HG03135 (cell line): ENCODE measurements at regions not wholly inside any gene's neighbourhood (a gene's known extent, or its start where the extent isn't known, plus 50 kb on each side); places are given as distances from the start of the nearest gene placed in this dataset.
"Not testable (repeated sequence)": the region's sequence is repeated elsewhere in the genome, so short reads cannot be mapped to it uniquely, and the experiment has no call there.

Source experiments
- ATAC-seq: cut with Tn5 transposase; IDR thresholded peaks from one replicate; pipeline ENCODE4 v1.9.1; 2021; ENCODE audit warnings: mild to moderate bottlenecking, moderate library complexity; ENCODE audit not compliant: unreplicated experiment

GRCh38 chr3:75237477-75237876 lies 426.7 kb upstream of the FRG2C start:
- no peak for ATAC-seq

- not testable (repeated sequence) for ATAC-seq
Observed at GRCh38 chr3:75241226-75241962, 422.7 kb upstream of the FRG2C start.

DNA sequence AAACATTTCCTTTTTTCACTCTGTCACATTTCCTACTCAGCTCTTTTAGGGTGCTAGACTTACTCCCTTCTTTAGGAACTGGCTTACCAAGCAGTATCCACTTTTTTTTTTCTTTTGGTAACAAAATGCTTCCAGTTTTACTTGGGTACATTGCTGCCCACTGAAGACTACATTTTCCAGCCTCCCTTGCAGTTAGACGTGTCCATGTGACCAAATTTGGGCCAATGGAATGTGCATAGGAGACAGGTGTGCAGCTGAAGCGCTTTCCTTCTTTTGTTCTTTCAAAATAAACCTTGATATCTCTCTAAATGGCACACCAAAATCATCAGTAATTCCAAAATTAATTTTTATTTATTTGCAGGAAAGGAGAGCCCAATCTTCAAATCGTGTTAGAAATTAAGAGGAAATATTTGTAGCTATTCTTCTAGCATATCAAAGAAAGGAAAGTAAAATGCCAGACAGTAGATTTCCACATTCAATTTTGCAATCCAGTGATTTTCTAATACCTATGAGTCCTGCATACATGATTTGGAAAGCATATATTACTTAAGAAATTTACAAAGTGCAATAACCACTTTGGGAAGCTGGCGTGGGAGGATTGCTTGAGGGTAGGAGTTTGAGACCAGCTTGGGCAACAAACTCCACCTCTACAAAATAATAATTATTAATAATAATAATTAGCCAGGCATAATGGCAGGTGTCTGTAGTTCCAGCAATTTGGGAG lies 422.0 kb upstream of the FRG2C start:
- ATAC-seq: no peak

DNA sequence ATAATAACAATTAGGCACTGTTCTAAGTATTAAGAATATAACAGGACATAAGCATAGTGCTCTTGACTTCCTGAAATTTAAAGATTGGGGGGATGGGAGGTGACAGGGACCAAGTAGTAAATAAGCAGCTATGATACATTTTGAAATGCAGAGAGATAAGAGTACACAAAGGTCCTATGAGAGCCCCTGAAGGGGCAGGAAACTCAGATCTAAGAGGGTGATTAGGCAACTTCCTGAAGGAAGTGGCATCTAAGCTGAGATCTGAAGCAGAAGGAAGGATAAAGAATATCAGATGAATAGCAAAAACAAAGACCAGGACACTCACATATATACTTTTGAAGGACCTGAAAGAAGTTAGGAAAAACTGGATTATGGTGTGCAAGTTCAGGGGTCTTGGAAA lies 415.2 kb upstream of the FRG2C start:
- ATAC-seq: no peak

DNA sequence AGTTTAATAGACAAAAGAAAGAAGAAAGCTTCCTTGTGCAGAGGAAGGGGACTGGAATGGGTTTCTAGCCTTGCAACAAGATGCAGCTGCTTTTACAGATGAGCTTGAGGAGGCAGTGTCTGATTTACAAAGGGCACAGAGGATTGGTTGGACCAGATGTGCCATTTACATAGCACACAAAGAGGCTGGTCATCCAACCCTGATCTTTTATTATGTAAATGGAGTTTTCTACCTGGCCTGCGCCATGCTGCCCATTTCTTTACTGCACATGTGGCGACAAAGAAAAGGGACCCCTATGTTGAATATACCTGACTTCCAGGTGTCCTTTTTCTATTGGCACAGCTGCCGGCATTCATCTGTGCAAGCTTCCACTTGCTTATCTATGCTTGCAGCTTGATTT lies 409.4 kb upstream of the FRG2C start:
- ATAC-seq: no peak

GRCh38 chr3:75258825-75259683 lies 405.1 kb upstream of the FRG2C start:
- not testable (repeated sequence) for ATAC-seq

DNA sequence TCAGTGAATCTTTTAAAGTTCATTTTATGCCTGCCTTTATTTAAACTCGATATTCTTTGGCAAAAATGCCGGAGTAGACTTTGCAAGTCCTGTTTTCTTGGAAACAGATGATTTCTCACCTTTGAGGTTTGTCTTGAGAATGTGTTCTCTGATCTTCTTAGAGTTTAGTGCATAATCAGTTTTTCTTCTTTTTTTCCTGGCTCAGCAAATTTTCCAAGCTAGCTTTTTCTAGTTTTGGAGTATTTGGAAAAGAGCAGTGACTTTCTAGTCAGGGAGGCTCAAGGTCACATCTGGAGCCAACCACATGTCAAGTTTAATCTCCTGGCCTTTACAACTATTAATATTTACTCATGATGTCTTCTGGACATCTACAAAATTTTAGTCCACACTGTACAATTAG lies 403.2 kb upstream of the FRG2C start:
- not testable (repeated sequence) for ATAC-seq

DNA sequence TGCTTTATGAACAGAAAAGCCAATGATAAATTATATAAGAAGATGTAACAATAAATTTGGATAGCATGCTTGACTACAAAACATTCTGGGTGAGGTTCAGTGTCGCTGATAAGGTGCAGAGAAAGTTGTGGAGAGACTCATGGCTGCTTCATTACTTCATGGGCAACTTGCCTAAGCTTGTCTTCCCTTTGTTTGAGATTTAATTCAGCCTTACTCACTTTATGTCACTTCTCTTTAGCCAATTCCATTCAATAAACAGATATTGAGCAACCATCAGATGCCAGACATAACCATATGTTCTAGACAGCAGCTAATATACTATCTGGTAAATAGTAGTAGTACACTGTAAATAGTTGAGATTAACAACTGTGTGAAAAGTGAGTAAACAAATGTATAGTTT lies 401.5 kb upstream of the FRG2C start:
- no peak for ATAC-seq

DNA sequence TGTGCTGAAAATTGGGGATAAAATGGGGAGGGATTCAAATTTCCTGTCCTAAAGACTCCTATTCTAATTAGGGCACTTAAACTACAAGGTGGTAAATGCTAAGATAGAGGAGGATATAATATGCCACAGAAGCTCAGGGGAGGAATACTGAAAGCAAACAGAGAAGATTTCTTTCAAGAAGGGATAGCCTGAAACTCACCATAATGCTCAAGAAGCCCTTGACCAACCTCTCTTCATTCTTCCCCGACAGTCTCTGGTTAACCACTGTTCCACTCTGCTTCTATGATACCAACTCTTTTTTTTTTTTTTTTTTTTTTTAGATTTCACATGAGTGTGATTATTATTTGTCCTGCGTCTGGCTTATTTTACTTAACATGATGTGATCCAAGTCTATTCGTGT lies 398.2 kb upstream of the FRG2C start:
- no peak for ATAC-seq

DNA sequence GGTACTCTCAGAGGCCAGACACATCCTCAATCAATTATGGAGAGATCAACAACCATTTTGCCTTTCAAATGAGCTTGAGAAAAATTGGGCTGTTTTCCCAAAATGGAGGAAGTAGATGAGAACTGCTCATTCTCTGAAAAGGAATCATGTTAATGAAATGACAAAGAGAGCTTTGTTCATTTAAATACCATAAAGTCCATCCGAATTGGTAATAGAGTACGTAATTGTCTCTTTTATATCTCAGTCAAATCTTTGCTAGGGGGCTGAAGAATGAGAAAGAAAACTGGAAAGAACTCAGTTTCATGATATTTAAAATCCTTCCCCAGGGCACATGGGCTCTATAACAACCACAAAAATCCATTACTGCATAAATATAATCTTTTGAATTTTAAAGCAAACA lies 395.6 kb upstream of the FRG2C start:
- not testable (repeated sequence) for ATAC-seq

- not testable (repeated sequence) for ATAC-seq
Observed at GRCh38 chr3:75272237-75272636, 391.9 kb upstream of the FRG2C start.

DNA sequence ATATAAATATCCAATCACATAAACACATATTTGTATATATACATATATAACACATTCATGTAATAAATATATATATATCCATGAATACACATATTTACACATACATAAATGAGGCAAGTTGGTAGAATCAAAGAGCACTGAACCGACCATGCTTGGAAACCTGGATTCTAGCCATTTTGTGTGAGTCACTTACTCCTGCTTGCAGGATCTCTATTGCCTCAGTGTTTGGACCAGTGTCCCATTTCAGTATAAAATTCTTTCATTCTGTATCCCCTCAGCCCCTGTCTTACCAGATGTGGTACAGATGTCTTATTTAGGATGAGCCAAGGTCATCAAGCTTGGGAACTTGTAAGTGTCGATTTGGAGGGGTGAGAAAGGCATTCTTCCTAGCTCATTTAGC lies 391.4 kb upstream of the FRG2C start:
- ATAC-seq: no peak

GRCh38 chr3:75285531-75286148 lies 378.5 kb upstream of the FRG2C start:
- not testable (repeated sequence) for ATAC-seq

DNA sequence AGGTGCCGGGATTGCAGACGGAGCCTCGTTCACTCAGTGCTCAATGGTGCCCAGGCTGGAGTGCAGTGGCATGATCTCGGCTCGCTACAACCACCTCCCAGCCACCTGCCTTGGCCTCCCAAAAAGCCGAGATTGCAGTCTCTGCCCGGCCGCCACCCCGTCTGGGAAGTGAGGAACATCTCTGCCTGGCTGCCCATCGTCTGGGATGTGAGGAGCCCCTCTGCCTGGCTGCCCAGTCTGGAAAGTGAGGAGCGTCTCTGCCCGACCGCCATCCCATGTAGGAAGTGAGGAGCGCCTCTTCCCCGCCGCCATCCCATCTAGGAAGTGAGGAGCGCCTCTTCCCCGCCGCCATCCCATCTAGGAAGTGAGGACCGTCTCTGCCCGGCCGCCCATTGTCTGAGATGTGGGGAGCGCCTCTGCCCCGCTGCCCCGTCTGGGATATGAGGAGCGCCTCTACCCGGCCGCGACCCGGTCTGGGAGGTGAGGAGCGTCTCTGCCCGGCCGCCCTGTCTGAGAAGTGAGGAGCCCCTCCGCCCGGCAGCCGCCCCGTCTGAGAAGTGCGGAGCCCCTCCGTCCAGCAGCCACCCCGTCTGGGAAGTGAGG lies 375.1 kb upstream of the FRG2C start:
- ATAC-seq: not testable (repeated sequence)

DNA sequence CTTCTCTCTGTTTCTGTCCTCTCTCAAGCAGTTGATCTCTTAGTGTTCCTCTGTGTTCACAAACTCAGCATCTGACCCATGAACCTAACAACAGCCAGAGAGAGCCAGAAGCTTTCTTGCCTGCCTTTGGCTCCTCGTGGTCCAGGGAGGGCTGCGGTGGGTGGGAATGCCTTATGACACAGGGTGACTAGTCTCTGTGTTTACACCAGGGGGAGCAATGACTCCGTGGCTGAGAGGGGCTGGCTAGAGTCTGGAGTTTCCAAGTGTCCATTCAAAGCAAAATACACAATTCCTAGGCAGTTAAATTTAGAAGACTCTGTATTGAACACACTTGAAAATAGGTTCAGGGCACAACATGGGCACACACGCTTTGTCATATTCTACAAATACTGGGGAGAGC lies 370.0 kb upstream of the FRG2C start:
- no peak for ATAC-seq

DNA sequence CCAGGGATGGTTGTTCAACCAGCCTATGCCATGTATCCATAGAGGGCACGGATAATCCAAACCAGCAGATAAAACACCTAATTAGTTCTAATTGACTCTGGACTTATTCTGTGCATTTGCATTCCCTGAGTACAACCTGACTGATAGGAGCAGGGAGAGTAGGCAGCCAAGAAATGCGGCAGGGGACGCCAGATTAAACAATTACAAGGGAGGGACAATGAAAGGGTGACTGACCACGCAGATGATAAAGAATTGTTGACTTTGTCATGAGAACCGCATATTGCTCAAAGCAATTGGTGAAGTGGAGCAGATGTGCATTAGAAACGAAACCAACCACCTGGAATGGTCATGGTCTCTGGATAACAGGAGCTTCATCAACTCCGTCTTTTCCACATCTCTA lies 369.1 kb upstream of the FRG2C start:
- no peak for ATAC-seq

GRCh38 chr3:75296858-75297257 lies 367.3 kb upstream of the FRG2C start:
- ATAC-seq: no peak

GRCh38 chr3:75300606-75301005 lies 363.5 kb upstream of the FRG2C start:
- ATAC-seq: no peak

DNA sequence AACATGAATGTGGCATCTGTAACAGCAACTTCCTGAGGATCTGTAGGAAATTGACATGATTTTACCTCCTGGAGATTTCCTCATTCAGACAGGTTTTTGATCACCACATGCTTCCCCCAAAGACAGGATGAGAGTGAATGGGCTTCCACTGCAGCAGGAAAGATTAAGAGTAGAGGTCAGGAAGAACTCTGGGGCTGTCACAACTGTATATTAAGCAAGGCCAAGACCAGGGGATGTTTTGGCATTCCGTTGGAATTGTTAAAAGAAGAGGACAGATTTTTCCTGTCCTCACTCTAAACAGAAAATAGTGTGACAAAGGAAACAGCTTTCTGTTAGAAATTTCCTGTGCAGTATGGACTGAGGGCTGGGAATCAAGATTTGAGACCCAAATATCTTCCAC lies 363.1 kb upstream of the FRG2C start:
- not testable (repeated sequence) for ATAC-seq

DNA sequence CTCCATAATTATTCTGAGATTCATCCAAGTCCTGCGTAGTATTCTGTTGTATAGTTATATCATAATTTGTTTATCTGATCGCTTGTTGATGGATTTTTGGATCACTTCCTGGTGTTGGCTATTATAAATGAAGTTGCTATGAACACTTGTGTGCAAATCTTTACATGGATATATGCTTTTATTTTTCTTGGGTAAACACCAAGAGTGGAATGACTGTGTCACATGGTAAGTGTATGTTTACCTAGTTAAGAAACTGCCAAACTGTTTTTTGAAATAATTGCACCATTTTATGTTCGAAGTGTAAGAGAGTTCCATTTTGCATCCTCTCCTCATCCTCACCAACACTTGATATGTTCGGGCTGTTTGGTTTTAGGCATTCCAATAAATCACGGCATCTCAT lies 360.4 kb upstream of the FRG2C start:
- ATAC-seq: no peak

GRCh38 chr3:75305901-75306300 lies 358.2 kb upstream of the FRG2C start:
- no peak for ATAC-seq
